GM04504 (cell line): ENCODE measurements at regions not wholly inside any gene's neighbourhood (a gene's known extent, or its start where the extent isn't known, plus 50 kb on each side); places are given as distances from the start of the nearest gene placed in this dataset.
"Not testable (repeated sequence)": the region's sequence is repeated elsewhere in the genome, so short reads cannot be mapped to it uniquely, and the experiment has no call there.

Experiments
- DNase-seq: peaks from one replicate; pipeline ENCODE4 v3.0.0-alpha.2; 2012; ENCODE audit warnings: low read depth

GRCh38 chr13:61670384-61671161, 254.9 kb upstream of the PCDH20 start:
- no peak for DNase-seq

GRCh38 chr13:61664801-61665705, 249.4 kb upstream of the PCDH20 start:
- no peak for DNase-seq

- no peak for DNase-seq
These were observed 238.8 kb upstream of the PCDH20 start for GRCh38 chr13:61654481-61654880.

- no peak for DNase-seq
These were observed 232.9 kb upstream of the PCDH20 start for GRCh38 chr13:61648547-61648946.

- DNase-seq: no peak
These were observed 196.5 kb upstream of the PCDH20 start for GRCh38 chr13:61612192-61612591.

GRCh38 chr13:61608138-61608537, 192.5 kb upstream of the PCDH20 start:
- no peak for DNase-seq

GRCh38 chr13:61600360-61601033, 184.8 kb upstream of the PCDH20 start:
- DNase-seq: no peak

- DNase-seq: no peak
These were observed 176.8 kb upstream of the PCDH20 start for GRCh38 chr13:61592489-61592888.

- no peak for DNase-seq
These were observed 160.3 kb upstream of the PCDH20 start for GRCh38 chr13:61575973-61576372.

GRCh38 chr13:61563645-61564044, 148.0 kb upstream of the PCDH20 start:
- DNase-seq: no peak

- no peak for DNase-seq
These were observed 131.3 kb upstream of the PCDH20 start for GRCh38 chr13:61546911-61547310.

- no peak for DNase-seq
These were observed 130.8 kb upstream of the PCDH20 start for GRCh38 chr13:61546413-61546812.

GRCh38 chr13:61536433-61536832, 120.8 kb upstream of the PCDH20 start:
- no peak for DNase-seq

- no peak for DNase-seq
These were observed 115.9 kb upstream of the PCDH20 start for GRCh38 chr13:61531383-61532065.

- DNase-seq: not testable (repeated sequence)
These were observed 103.6 kb upstream of the PCDH20 start for GRCh38 chr13:61519214-61519613.

GRCh38 chr13:61508936-61509335, 93.3 kb upstream of the PCDH20 start:
- DNase-seq: no peak

GRCh38 chr13:61500176-61500575, 84.5 kb upstream of the PCDH20 start:
- DNase-seq: no peak

GRCh38 chr13:61495648-61496047, 80.0 kb upstream of the PCDH20 start:
- no peak for DNase-seq

GRCh38 chr13:61493556-61493955, 77.9 kb upstream of the PCDH20 start:
- not testable (repeated sequence) for DNase-seq

GRCh38 chr13:61486496-61486895, 70.8 kb upstream of the PCDH20 start:
- DNase-seq: no peak

- no peak for DNase-seq
These were observed 69.6 kb upstream of the PCDH20 start for GRCh38 chr13:61485128-61485765.
